OCI-LY1 (cell line): ENCODE measurements at regions not wholly inside any gene's neighbourhood (a gene's known extent, or its start where the extent isn't known, plus 50 kb on each side); places are given as distances from the start of the nearest gene placed in this dataset.
A peak's percentile ranks its signal among the peaks of the same experiment; 100 is the strongest.

ENCODE experiments used
- H2AFZ ChIP-seq: fragments of 200-600 bp; sonication (generic), shearing (Covaris generic); 2 replicates; pipeline ENCODE4 v1.6.0; 2014; ENCODE audit warnings: antibody characterized with exemption, mild to moderate bottlenecking, low read length
- H3F3A ChIP-seq: fragments of 200-600 bp; sonication (generic), shearing (Covaris generic); 2 replicates; pipeline ENCODE4 v1.6.0; 2014; ENCODE audit warnings: mild to moderate bottlenecking, antibody characterized with exemption, low read length, moderate library complexity; ENCODE audit not compliant: insufficient read depth
- H3K27ac ChIP-seq: fragments of 200-600 bp; sonication (generic); 2 replicates; pipeline ENCODE4 v1.5.1; 2014; ENCODE audit warnings: low read length, mixed run types, mild to moderate bottlenecking, low read depth; ENCODE audit not compliant: poor library complexity, severe bottlenecking
- H3K27me3 ChIP-seq: fragments of 200-600 bp; sonication (generic); 2 replicates; pipeline ENCODE4 v1.6.0; 2014; ENCODE audit warnings: antibody characterized with exemption, mild to moderate bottlenecking, low read length, moderate library complexity; ENCODE audit not compliant: insufficient read depth
- H3K36me3 ChIP-seq: fragments of 200-600 bp; sonication (generic); 2 replicates; pipeline ENCODE4 v1.6.1; 2014; ENCODE audit warnings: mild to moderate bottlenecking, antibody characterized with exemption, low read length, moderate library complexity, mixed read lengths; ENCODE audit not compliant: insufficient read depth
- H3K4me1 ChIP-seq: fragments of 200-600 bp; sonication (generic); 2 replicates; pipeline ENCODE4 v1.5.1; 2014; ENCODE audit warnings: mild to moderate bottlenecking, low read length, moderate library complexity; ENCODE audit not compliant: insufficient read depth, severe bottlenecking
- H3K4me2 ChIP-seq: fragments of 200-600 bp; sonication (generic), shearing (Covaris generic); 2 replicates; pipeline ENCODE4 v1.6.1; 2014; ENCODE audit warnings: low read length
- H3K4me3 ChIP-seq: fragments of 200-600 bp; sonication (generic); 2 replicates; pipeline ENCODE4 v1.5.1; 2014; ENCODE audit warnings: low read length, low read depth, mild to moderate bottlenecking, mixed read lengths; ENCODE audit not compliant: poor library complexity, severe bottlenecking
- H3K79me2 ChIP-seq: fragments of 200-600 bp; shearing (Covaris generic); 2 replicates; pipeline ENCODE4 v1.6.1; 2016; ENCODE audit warnings: mixed run types, low read length, mixed read lengths; ENCODE audit not compliant: insufficient read depth
- H3K9ac ChIP-seq: fragments of 200-600 bp; sonication (generic), shearing (Covaris generic); 2 replicates; pipeline ENCODE4 v1.6.1; 2014; ENCODE audit warnings: mild to moderate bottlenecking, low read length, mixed read lengths
- H3K9me2 ChIP-seq: fragments of 200-600 bp; sonication (generic), shearing (Covaris generic); 2 replicates; pipeline ENCODE4 v1.6.1; 2014; ENCODE audit warnings: low read depth, mild to moderate bottlenecking, low read length, mixed read lengths
- H3K9me3 ChIP-seq: fragments of 200-600 bp; shearing (Covaris generic); 2 replicates; pipeline ENCODE4 v1.6.1; 2014; ENCODE audit warnings: low read length, mixed read lengths
- H4K20me1 ChIP-seq: fragments of 200-600 bp; sonication (generic), shearing (Covaris generic); 2 replicates; pipeline ENCODE4 v1.6.0; 2016; ENCODE audit warnings: mild to moderate bottlenecking, low read length; ENCODE audit not compliant: insufficient read depth
- CTCF ChIP-seq: fragments of 200-600 bp; sonication (generic), shearing (Covaris generic); IDR thresholded peaks from 2 replicates; pipeline ENCODE4 v1.5.1; 2017; ENCODE audit warnings: mild to moderate bottlenecking, antibody characterized with exemption, low read length, moderate library complexity, mixed read lengths
- EZH2 ChIP-seq: fragments of 200-600 bp; sonication (generic), shearing (Covaris generic); IDR thresholded peaks from 2 replicates; pipeline ENCODE4 v1.8.0; 2017; ENCODE audit warnings: borderline replicate concordance, mixed run types, mild to moderate bottlenecking, antibody characterized with exemption, low read length, moderate library complexity, mixed read lengths

- Histone ChIP-seq H3K4me3 (no peak overlapping the region), H3K9me2 (no peaks in the 10 kb centered on the region), H3K4me2 (no peak overlapping the region), H4K20me1 (no peaks in the 10 kb centered on the region), H3K79me2 (no peaks in the 10 kb centered on the region), H3K9ac (no peak overlapping the region), H3F3A (no peaks in the 10 kb centered on the region), H3K4me1 (no peaks in the 10 kb centered on the region), H3K36me3 (no peaks in the 10 kb centered on the region), H3K27ac (no peak overlapping the region), H2AFZ (no peak overlapping the region), H3K9me3 (no peaks in the 10 kb centered on the region), H3K27me3 (no peaks in the 10 kb centered on the region)
- TF ChIP-seq EZH2 (no peak), CTCF (no peak)
Measured at GRCh38 chr2:104969564-104969963, 68.3 kb upstream of the MRPS9 start.

GRCh38 chr2:104975371-104975770 is 62.5 kb upstream of the MRPS9 start:
- Histone ChIP-seq H3K79me2 (no peaks in the 10 kb centered on the region), H3F3A (peaks cover 5% of the 10 kb centered on the region; the same call in 1 of the 2 replicates), H3K9me3 (no peaks in the 10 kb centered on the region), H3K27me3 (no peaks in the 10 kb centered on the region), H3K9ac (no peak overlapping the region), H3K27ac (peak overlapping the region; percentile 76), H3K36me3 (no peaks in the 10 kb centered on the region), H3K4me3 (no peak overlapping the region), H3K4me1 (peaks cover 23% of the 10 kb centered on the region), H3K4me2 (no peak overlapping the region), H4K20me1 (no peaks in the 10 kb centered on the region), H3K9me2 (no peaks in the 10 kb centered on the region), H2AFZ (peak overlapping the region; percentile 15; the same call in 1 of the 2 replicates)
- TF ChIP-seq EZH2 = no peak
- no peak for TF ChIP-seq CTCF

DNA sequence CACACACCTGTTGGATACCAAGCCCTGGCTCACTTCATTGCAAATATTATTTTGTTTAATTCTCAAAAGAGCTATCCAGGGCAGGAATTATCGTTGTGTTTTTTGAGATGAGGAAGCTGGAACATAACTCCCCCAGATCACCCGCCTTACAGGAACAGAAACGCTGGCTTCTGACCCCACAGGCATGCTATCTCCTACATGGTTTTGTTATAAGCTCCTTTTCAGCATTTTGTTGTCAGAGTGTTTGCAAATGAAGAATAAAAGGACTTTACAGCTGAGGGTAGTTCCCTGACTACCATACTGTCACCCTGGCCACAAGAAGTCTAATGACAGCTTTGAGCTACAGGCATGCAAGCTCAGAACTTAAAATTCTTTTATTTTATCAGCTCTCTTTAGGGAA is 62.0 kb upstream of the MRPS9 start:
- Histone ChIP-seq H3K4me3 (no peak overlapping the region), H3K9me2 (no peaks in the 10 kb centered on the region), H3K27ac (peak overlapping the region; percentile 76), H4K20me1 (no peaks in the 10 kb centered on the region), H3K36me3 (no peaks in the 10 kb centered on the region), H3K4me2 (peak overlapping the region; percentile 45; the same call in 1 of the 2 replicates), H3K27me3 (no peaks in the 10 kb centered on the region), H3K4me1 (peaks cover 23% of the 10 kb centered on the region), H3K9me3 (no peaks in the 10 kb centered on the region), H3K9ac (no peak overlapping the region), H2AFZ (peak overlapping the region; percentile 15; the same call in 1 of the 2 replicates), H3K79me2 (no peaks in the 10 kb centered on the region), H3F3A (peaks cover 5% of the 10 kb centered on the region; the same call in 1 of the 2 replicates)
- no peak for TF ChIP-seq CTCF
- no peak for TF ChIP-seq EZH2
